Kidney epithelial cell (primary cell): ENCODE measurements at regions not wholly inside any gene's neighbourhood (a gene's known extent, or its start where the extent isn't known, plus 50 kb on each side); places are given as distances from the start of the nearest gene placed in this dataset.

Source experiments
- DNase-seq: peaks from one replicate; pipeline ENCODE4 v3.0.0-alpha.2; 2010; ENCODE audit warnings: low read depth
- H3K27me3 ChIP-seq: 2 replicates; pipeline ENCODE4 v1.6.0; 2011; ENCODE audit warnings: low read length; ENCODE audit not compliant: control insufficient read depth, insufficient read depth
- H3K36me3 ChIP-seq: 2 replicates; pipeline ENCODE4 v1.5.1; 2011; ENCODE audit warnings: low read length; ENCODE audit not compliant: control insufficient read depth, insufficient read depth
- H3K4me3 ChIP-seq: 2 replicates; pipeline ENCODE4 v1.5.1; 2011; ENCODE audit warnings: low read depth, mild to moderate bottlenecking, control low read depth, low read length
- CTCF ChIP-seq: IDR thresholded peaks from 2 replicates; pipeline ENCODE4 v1.5.1; 2011; ENCODE audit warnings: mild to moderate bottlenecking, moderate library complexity, low read length, control low read depth, inconsistent platforms; ENCODE audit not compliant: insufficient read depth, poor library complexity, severe bottlenecking

- DNase-seq: no peak
- H3K4me3 ChIP-seq: no peak overlapping the region
- no peaks in the 10 kb centered on the region for H3K36me3 ChIP-seq
- TF ChIP-seq CTCF: no peak
- H3K27me3 ChIP-seq: no peaks in the 10 kb centered on the region
These were observed 72.4 kb upstream of the EDNRB start for GRCh38 chr13:77991003-77991402.

DNA sequence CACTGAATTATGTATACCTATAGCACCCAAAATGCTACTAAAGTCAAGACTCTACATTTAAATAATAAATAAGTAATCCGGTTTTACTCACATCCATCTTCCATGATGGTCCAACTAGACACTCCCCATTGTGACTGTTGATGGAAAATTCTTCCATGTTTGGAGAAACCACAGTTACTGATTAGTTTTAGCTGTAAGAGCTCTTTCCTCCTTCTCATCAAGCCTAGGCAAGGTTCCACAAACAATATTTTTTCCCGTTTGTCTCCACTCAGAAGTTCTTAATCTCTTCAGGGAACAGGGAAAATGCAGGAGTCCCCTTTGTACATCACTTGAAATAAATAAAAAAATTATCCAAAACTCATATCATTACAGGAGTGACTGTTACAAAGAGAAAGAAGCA, 70.7 kb upstream of the EDNRB start:
- no peak overlapping the region for H3K4me3 ChIP-seq
- TF ChIP-seq CTCF: no peak
- no peak for DNase-seq
- no peaks in the 10 kb centered on the region for H3K27me3 ChIP-seq
- no peaks in the 10 kb centered on the region for H3K36me3 ChIP-seq

DNA sequence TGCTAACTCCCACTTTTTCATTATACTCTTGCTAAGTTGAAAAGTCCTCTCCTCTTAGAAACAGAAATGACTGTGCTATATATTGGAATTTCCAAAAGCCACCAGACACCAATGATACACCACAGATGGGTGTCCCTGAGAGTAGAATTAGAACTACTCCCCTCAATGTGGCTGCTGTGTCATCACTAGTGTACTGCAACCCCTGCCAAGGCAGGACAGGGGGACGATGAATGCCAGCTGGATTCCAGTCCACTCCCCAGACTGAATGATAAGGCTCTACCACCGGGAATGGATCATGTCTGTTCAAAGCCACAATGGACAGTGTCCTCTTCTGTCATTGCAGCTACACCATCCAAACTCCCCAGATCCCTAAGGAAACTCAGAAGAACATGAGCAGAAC, 69.7 kb upstream of the EDNRB start:
- no peak overlapping the region for H3K4me3 ChIP-seq
- no peak for TF ChIP-seq CTCF
- DNase-seq: no peak

DNA sequence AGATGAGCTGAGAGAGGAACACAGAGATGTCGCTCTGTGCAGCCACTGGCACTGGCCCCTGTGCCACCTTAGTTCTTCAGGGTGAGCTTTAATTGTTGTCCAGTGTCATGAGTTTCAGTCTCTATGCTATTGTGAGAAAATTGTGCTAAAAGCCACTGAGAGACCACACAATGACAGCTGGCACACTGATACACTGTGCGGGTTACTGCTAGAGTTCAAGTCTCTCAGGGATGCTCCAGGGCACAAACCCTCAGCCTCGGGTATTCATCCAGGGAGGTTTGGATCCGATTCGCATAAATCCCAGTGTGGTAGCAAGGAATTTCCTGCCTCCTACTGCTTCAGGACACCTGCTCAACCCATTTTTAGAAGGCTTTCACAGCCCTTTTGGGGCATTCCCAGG, 68.1 kb upstream of the EDNRB start:
- TF ChIP-seq CTCF: no peak
- Histone ChIP-seq H3K36me3 (no peaks in the 10 kb centered on the region), H3K27me3 (no peaks in the 10 kb centered on the region), H3K4me3 (no peak overlapping the region)
- no peak for DNase-seq

More for the DNA sequence above, 69.7 kb upstream of the EDNRB start:
- Histone ChIP-seq H3K27me3 (no peaks in the 10 kb centered on the region), H3K36me3 (no peaks in the 10 kb centered on the region)

GRCh38 chr13:77985866-77986636, 67.4 kb upstream of the EDNRB start:
- Histone ChIP-seq H3K4me3 (no peak overlapping the region), H3K36me3 (no peaks in the 10 kb centered on the region), H3K27me3 (no peaks in the 10 kb centered on the region)
- TF ChIP-seq CTCF: no peak
- no peak for DNase-seq
